SU-DHL-6 (cell line): ENCODE measurements at regions not wholly inside any gene's neighbourhood (a gene's known extent, or its start where the extent isn't known, plus 50 kb on each side); places are given as distances from the start of the nearest gene placed in this dataset.

Experiments used
- H2AFZ ChIP-seq: fragments of 200-600 bp; sonication (generic); 2 replicates; pipeline ENCODE4 v1.6.1; 2014; ENCODE audit warnings: low read depth, mild to moderate bottlenecking, moderate library complexity, mixed read lengths, antibody characterized with exemption, low read length; ENCODE audit not compliant: severe bottlenecking
- H3F3A ChIP-seq: fragments of 200-600 bp; shearing (Covaris generic); 2 replicates; pipeline ENCODE4 v1.6.0; 2016; ENCODE audit warnings: antibody characterized with exemption, mild to moderate bottlenecking; ENCODE audit not compliant: insufficient read depth
- H3K27ac ChIP-seq: fragments of 200-600 bp; sonication (generic); 2 replicates; pipeline ENCODE4 v1.5.1; 2016; ENCODE audit warnings: low read depth, mild to moderate bottlenecking, low read length, moderate library complexity, mixed read lengths
- H3K27me3 ChIP-seq: fragments of 200-600 bp; sonication (generic), shearing (Covaris generic); 2 replicates; pipeline ENCODE4 v1.6.0; 2014; ENCODE audit warnings: mild to moderate bottlenecking, low read length
- H3K36me3 ChIP-seq: fragments of 200-600 bp; sonication (generic); 2 replicates; pipeline ENCODE4 v1.6.1; 2014; ENCODE audit warnings: mild to moderate bottlenecking, low read length, mixed read lengths
- H3K4me2 ChIP-seq: fragments of 300-600, 200-600 bp; shearing (Covaris generic), sonication (generic); 2 replicates; pipeline ENCODE4 v1.6.0; 2014; ENCODE audit warnings: low read length, low read depth, mild to moderate bottlenecking; ENCODE audit not compliant: poor library complexity, severe bottlenecking
- H3K4me3 ChIP-seq: fragments of 200-600 bp; sonication (generic); 2 replicates; pipeline ENCODE4 v1.5.1; 2014; ENCODE audit warnings: antibody characterized with exemption, low read length, mild to moderate bottlenecking, mixed read lengths; ENCODE audit not compliant: insufficient read depth, poor library complexity, severe bottlenecking
- H3K79me2 ChIP-seq: fragments of 200-600 bp; sonication (generic); 2 replicates; pipeline ENCODE4 v1.6.1; 2014; ENCODE audit warnings: mild to moderate bottlenecking, low read length, moderate library complexity; ENCODE audit not compliant: insufficient read depth
- H3K9ac ChIP-seq: fragments of 200-600 bp; sonication (generic); 2 replicates; pipeline ENCODE4 v1.7.0; 2014; ENCODE audit warnings: mild to moderate bottlenecking, low read length
- H3K9me2 ChIP-seq: fragments of 200-600 bp; sonication (generic); replicated peaks from 2 replicates; pipeline ENCODE4 v1.6.1; 2014; ENCODE audit warnings: low read length; ENCODE audit not compliant: insufficient read depth
- H3K9me3 ChIP-seq: fragments of 200-600 bp; sonication (generic); 2 replicates; pipeline ENCODE4 v1.6.1; 2014; ENCODE audit warnings: low read length, mixed read lengths; ENCODE audit not compliant: insufficient read depth
- H4K20me1 ChIP-seq: fragments of 200-600 bp; sonication (generic); 2 replicates; pipeline ENCODE4 v1.6.1; 2014; ENCODE audit warnings: low read depth, mild to moderate bottlenecking, antibody characterized with exemption, low read length, moderate library complexity, mixed read lengths
- CTCF ChIP-seq: fragments of 200-600 bp; sonication (generic); IDR thresholded peaks from one replicate; pipeline ENCODE4 v1.5.1; 2017; ENCODE audit warnings: antibody characterized with exemption, mild to moderate bottlenecking, low read length, moderate library complexity; ENCODE audit not compliant: insufficient read depth, poor library complexity, severe bottlenecking
- EZH2phosphoT487 ChIP-seq: fragments of 200-600 bp; sonication (generic), shearing (Covaris generic); conservative IDR thresholded peaks from 2 replicates; pipeline ENCODE4 v1.6.1; 2018; ENCODE audit warnings: mild to moderate bottlenecking, antibody characterized with exemption, low read length, moderate library complexity, mixed read lengths

GRCh38 chr12:77401064-77401769 lies 335.8 kb upstream of the E2F7 start:
- Histone ChIP-seq H3K27ac (no peak overlapping the region), H4K20me1 (no peaks in the 10 kb centered on the region), H3K4me3 (no peak overlapping the region), H3K36me3 (no peaks in the 10 kb centered on the region), H3K27me3 (no peaks in the 10 kb centered on the region), H3K4me2 (no peak overlapping the region), H2AFZ (no peak overlapping the region), H3K9me2 (no peaks in the 10 kb centered on the region), H3F3A (no peaks in the 10 kb centered on the region), H3K9me3 (no peaks in the 10 kb centered on the region), H3K9ac (no peak overlapping the region), H3K79me2 (no peaks in the 10 kb centered on the region)
- TF ChIP-seq EZH2phosphoT487: no peak
- no peak for TF ChIP-seq CTCF

- Histone ChIP-seq H3K27ac (no peak overlapping the region), H3F3A (no peaks in the 10 kb centered on the region), H4K20me1 (no peaks in the 10 kb centered on the region), H3K79me2 (no peaks in the 10 kb centered on the region), H3K27me3 (no peaks in the 10 kb centered on the region), H3K9ac (no peak overlapping the region), H3K4me2 (no peak overlapping the region), H3K9me3 (no peaks in the 10 kb centered on the region), H3K9me2 (no peaks in the 10 kb centered on the region), H3K36me3 (no peaks in the 10 kb centered on the region), H3K4me3 (no peak overlapping the region), H2AFZ (no peak overlapping the region)
- TF ChIP-seq EZH2phosphoT487 (no peak), CTCF (no peak)
These were observed 327.2 kb upstream of the E2F7 start for GRCh38 chr12:77392467-77393088.

- H3K4me3 ChIP-seq: no peak overlapping the region
- no peaks in the 10 kb centered on the region for H3K9me2 ChIP-seq
- no peak overlapping the region for H3K27ac ChIP-seq
- no peak overlapping the region for H2AFZ ChIP-seq
- H3K27me3 ChIP-seq: no peaks in the 10 kb centered on the region
- H3K79me2 ChIP-seq: no peaks in the 10 kb centered on the region
- H3K4me2 ChIP-seq: no peak overlapping the region
- no peaks in the 10 kb centered on the region for H4K20me1 ChIP-seq
- no peak overlapping the region for H3K9ac ChIP-seq
- no peak for TF ChIP-seq EZH2phosphoT487
- H3K36me3 ChIP-seq: no peaks in the 10 kb centered on the region
- no peaks in the 10 kb centered on the region for H3F3A ChIP-seq
- no peaks in the 10 kb centered on the region for H3K9me3 ChIP-seq
These were observed 323.3 kb upstream of the E2F7 start for GRCh38 chr12:77388445-77389265.
